IPS-15b (cell line): ENCODE measurements at regions not wholly inside any gene's neighbourhood (a gene's known extent, or its start where the extent isn't known, plus 50 kb on each side); places are given as distances from the start of the nearest gene placed in this dataset.

Experiments used
- H3K27me3 ChIP-seq: one replicate; pipeline ENCODE4 v1.6.1; 2013; ENCODE audit warnings: low read length; ENCODE audit not compliant: control insufficient read depth, insufficient read depth
- H3K36me3 ChIP-seq: one replicate; pipeline ENCODE4 v1.6.1; 2013; ENCODE audit warnings: low read length; ENCODE audit not compliant: control insufficient read depth, insufficient read depth
- H3K4me1 ChIP-seq: one replicate; pipeline ENCODE4 v1.6.1; 2013; ENCODE audit warnings: mild to moderate bottlenecking, low read length; ENCODE audit not compliant: control insufficient read depth, insufficient read depth
- H3K4me3 ChIP-seq: one replicate; pipeline ENCODE4 v1.5.1; 2013; ENCODE audit warnings: low read depth, low read length
- H3K9ac ChIP-seq: one replicate; pipeline ENCODE4 v1.6.1; 2013; ENCODE audit warnings: low read depth, mild to moderate bottlenecking, low read length
- H3K9me3 ChIP-seq: one replicate; pipeline ENCODE4 v1.6.1; 2013; ENCODE audit warnings: mild to moderate bottlenecking, low read length; ENCODE audit not compliant: control insufficient read depth, insufficient read depth

DNA sequence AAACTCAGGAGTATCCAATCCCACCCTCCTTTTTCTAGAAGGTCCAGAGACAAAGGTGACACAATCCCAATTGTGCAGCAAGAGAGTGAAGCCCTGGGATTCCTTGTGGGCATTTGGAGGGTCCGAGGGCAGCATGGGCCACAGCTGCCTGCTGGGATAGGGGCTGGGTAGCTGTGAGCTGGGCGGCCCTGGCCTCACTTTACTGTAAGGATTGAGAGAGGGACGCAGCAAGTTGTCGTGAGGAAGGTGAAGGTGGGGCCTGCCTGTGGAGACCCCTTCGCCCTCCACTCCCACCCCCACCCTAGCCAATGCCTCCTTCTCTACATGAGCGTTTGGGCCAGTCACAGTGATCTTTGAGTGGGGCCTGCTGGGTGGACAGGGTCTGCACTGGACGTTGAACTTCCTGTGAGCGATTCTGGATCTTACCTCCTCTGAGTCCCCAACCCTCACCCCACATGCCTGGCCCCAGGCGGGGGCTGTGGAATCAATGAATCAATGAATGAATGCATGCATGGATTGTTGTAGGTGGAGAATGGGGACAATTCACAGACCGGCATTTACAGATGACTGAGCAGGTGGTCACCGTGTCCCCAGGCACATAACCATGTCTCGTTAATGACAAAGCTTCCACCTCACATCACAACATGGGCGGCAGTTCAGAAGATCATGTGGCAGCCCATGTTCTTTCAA lies 107.2 kb downstream of the INHBB start:
- H3K9me3 ChIP-seq: no peaks in the 10 kb centered on the region
- H3K27me3 ChIP-seq: peaks cover 26% of the 10 kb centered on the region
- no peaks in the 10 kb centered on the region for H3K36me3 ChIP-seq
- H3K4me1 ChIP-seq: no peaks in the 10 kb centered on the region
- H3K9ac ChIP-seq: no peak overlapping the region
- no peak overlapping the region for H3K4me3 ChIP-seq

DNA sequence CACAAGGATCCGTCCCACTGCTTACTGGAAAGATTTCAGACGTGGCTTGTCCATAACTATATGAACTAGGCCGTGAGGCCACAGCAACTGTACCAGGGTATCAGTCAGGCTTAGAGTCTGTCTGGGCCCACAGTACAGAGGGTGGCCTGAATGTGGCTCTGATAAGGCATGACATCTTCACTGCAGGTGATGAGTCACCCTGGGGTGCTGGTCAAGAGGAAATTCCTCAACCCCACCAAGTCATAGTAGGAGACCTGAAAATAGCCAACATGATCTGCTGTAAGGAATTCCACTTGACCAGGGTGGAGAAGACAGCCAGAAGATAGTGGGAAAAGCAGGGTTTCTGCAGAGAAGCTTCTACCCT lies 107.7 kb downstream of the INHBB start:
- peaks cover 26% of the 10 kb centered on the region for H3K27me3 ChIP-seq
- H3K9me3 ChIP-seq: no peaks in the 10 kb centered on the region
- H3K4me3 ChIP-seq: no peak overlapping the region
- H3K4me1 ChIP-seq: no peaks in the 10 kb centered on the region
- H3K9ac ChIP-seq: no peak overlapping the region
- H3K36me3 ChIP-seq: no peaks in the 10 kb centered on the region

DNA sequence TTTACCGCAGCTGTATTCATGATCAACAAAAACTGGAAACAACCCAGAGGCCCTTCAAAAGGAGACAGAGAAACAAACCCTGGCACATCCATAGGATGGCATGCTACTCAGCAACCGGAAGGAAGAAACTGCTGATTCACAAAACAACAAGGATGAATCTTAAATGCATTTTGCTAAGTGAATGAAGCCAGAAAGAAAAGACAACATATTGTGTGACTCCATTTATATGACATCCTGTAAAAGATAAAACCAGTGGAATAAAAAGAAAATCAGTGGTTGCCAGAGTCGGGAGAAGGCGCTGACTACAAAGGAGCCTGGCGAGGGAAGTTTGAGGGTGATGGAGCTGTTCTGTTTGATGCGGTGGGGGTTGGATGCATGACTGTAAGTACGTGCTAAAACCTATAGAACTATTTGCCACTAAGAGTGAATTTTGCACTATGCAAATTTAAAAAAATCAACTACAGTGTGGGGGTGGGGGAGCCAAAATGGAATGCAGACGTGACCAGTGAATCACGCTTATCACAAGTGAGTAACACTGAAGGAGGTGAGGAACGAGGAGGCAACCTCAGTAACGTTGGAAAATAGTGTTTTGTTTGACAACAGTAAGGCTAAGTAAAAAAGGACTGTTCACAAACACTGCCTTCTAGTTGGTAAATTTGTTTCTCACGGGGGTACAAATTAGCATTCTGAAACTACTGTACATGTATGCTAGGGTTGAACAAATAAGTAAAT lies 108.9 kb downstream of the INHBB start:
- Histone ChIP-seq H3K9ac (no peak overlapping the region), H3K4me1 (no peaks in the 10 kb centered on the region), H3K27me3 (peaks cover 30% of the 10 kb centered on the region)

GRCh38 chr2:120455390-120455789 lies 109.5 kb downstream of the INHBB start:
- Histone ChIP-seq H3K4me1 (peaks cover under 1% of the 10 kb centered on the region), H3K36me3 (no peaks in the 10 kb centered on the region), H3K4me3 (no peak overlapping the region), H3K27me3 (peaks cover 35% of the 10 kb centered on the region), H3K9ac (no peak overlapping the region), H3K9me3 (no peaks in the 10 kb centered on the region)

More for the DNA sequence above, 108.9 kb downstream of the INHBB start:
- Histone ChIP-seq H3K4me3 (no peak overlapping the region), H3K9me3 (no peaks in the 10 kb centered on the region), H3K36me3 (no peaks in the 10 kb centered on the region)

DNA sequence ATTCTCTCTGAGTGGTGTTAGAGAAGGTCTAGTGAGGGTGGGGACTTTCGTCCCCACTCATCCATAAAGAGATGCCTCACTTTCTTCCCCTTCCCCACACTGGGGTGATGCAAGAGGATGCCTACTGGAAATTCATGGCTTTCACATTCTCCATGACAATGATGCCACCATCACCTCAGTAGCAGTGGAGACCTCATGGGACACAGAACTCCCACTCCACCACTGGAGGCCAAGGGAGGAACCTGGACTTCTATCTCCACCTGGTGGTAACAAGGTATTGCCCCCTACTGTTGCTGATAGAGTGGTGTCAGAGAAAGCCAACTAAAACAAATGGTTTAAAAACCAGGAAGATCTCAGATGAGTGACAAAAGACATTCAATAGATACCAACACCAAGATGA lies 110.9 kb downstream of the INHBB start:
- no peak overlapping the region for H3K4me3 ChIP-seq
- H3K4me1 ChIP-seq: peaks cover 3% of the 10 kb centered on the region
- no peak overlapping the region for H3K9ac ChIP-seq
- peaks cover 48% of the 10 kb centered on the region for H3K27me3 ChIP-seq
- no peaks in the 10 kb centered on the region for H3K9me3 ChIP-seq
- H3K36me3 ChIP-seq: no peaks in the 10 kb centered on the region

DNA sequence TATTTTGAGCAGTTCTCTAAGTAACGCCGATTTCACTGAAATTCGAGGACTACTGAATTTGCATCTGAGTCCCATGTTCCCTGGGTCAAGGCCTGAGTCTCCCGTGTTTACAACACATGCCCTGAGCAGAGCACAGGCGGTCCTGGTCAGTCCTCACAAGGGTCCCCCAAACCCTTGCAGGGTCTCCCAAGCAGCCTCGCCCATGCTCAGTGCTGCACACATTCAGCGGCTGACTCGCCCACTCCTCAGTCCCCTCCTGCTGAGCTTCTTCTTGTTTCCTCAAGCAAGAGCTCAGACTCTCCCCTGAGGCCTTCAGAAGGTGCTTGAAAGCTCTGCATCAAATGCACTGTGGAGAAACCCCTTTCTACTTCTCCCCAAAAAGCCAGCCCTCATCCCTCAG lies 114.6 kb downstream of the INHBB start:
- H3K27me3 ChIP-seq: peaks cover 60% of the 10 kb centered on the region
- no peaks in the 10 kb centered on the region for H3K9me3 ChIP-seq
- no peak overlapping the region for H3K4me3 ChIP-seq
- H3K9ac ChIP-seq: no peak overlapping the region
- no peaks in the 10 kb centered on the region for H3K36me3 ChIP-seq
- peaks cover 4% of the 10 kb centered on the region for H3K4me1 ChIP-seq

GRCh38 chr2:120461092-120461491 lies 115.2 kb downstream of the INHBB start:
- H3K36me3 ChIP-seq: no peaks in the 10 kb centered on the region
- H3K9ac ChIP-seq: no peak overlapping the region
- peaks cover 7% of the 10 kb centered on the region for H3K4me1 ChIP-seq
- no peaks in the 10 kb centered on the region for H3K9me3 ChIP-seq
- peaks cover 64% of the 10 kb centered on the region for H3K27me3 ChIP-seq
- no peak overlapping the region for H3K4me3 ChIP-seq

DNA sequence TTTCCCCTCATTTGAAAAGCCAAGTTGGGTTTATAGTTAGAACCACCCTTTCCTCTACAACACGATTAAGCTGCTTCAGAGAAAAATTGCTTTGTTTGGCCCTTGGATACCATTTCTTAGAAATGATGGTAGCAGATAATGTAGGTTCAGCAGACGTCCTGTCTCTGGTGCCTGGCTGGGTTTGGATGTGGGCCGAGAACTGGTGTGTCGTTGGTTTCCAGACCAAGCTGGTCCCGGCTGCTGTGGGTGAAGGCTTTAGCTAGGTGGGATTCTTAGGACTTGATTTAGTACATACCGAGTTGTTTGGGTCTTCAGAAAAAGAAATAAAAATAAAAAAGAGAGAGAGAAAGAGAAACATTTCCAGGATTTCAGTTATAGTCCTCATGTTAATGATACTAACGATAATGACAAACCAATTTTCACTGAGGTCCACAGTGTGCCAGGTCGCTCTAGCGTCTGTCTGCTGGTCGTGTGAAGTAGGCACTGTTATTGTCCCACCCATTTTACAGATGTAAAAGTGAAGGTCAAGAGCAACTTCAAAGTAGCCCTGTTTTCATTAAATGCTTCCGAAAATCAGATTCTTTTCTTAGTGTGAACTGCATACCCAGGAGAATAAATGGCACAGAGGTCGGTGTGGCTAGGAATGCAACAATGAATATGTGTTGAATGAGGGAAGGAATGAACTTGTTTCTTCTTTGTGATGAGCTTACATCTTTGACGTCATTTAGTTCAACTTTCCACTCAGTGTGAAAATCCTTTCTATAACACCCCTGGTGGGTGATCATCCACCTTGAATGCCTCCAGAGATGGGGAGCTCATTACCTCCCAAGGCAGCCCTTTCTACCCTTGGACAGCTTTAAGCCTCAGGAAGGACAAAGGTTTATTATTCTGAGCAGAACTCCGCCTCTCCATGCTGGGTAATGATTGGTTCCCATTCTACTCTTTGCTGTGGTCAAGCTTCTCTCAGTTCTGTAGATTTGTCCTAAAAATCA lies 115.9 kb downstream of the INHBB start:
- H3K9me3 ChIP-seq: no peaks in the 10 kb centered on the region
- H3K27me3 ChIP-seq: peaks cover 68% of the 10 kb centered on the region
- H3K9ac ChIP-seq: no peak overlapping the region
- no peak overlapping the region for H3K4me3 ChIP-seq
- H3K4me1 ChIP-seq: peaks cover 10% of the 10 kb centered on the region
- no peaks in the 10 kb centered on the region for H3K36me3 ChIP-seq

DNA sequence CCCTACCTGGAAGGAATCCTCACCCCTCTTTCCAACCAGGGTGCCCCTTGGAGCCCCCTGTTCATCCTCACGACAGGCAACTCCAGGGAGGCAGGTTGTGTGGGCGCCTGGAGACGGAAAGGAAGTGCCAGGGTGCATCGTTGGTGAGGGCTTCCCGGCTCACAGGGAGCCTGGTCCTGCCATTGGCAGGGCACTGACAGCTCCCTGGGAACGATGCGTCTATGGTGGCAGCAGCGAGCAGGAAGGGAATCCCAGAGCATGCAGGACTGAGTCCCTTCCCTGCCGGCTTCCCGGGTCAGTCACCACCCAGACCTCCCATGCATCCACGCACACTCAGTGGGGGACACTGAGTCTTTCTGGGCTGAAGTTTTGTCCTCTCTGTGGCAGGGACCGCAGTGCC lies 117.6 kb downstream of the INHBB start:
- H3K9me3 ChIP-seq: no peaks in the 10 kb centered on the region
- H3K4me1 ChIP-seq: peaks cover 10% of the 10 kb centered on the region
- no peaks in the 10 kb centered on the region for H3K36me3 ChIP-seq
- H3K27me3 ChIP-seq: peaks cover 85% of the 10 kb centered on the region
- H3K4me3 ChIP-seq: no peak overlapping the region
- H3K9ac ChIP-seq: no peak overlapping the region

DNA sequence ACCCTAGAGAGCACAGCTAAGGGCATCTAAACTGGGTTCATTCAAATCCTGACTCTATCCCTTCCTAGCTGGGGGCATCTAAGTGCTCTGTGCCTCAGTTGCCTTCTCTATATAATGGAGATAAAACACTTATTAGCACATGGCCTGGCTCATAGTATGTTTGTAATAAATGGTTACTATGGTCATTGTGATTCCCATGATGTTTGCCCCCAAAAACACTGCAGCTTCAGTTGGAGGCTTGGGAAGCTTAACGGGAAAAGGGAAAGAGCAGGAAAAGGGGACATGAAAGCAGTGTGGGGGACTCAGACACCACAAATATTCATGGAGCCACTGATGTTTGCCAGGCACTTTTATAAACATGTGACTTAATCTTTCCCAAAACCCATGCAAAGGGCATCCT lies 118.1 kb downstream of the INHBB start:
- H3K4me3 ChIP-seq: no peak overlapping the region
- no peaks in the 10 kb centered on the region for H3K9me3 ChIP-seq
- peaks cover 10% of the 10 kb centered on the region for H3K4me1 ChIP-seq
- peaks cover 90% of the 10 kb centered on the region for H3K27me3 ChIP-seq
- no peak overlapping the region for H3K9ac ChIP-seq
- H3K36me3 ChIP-seq: no peaks in the 10 kb centered on the region

DNA sequence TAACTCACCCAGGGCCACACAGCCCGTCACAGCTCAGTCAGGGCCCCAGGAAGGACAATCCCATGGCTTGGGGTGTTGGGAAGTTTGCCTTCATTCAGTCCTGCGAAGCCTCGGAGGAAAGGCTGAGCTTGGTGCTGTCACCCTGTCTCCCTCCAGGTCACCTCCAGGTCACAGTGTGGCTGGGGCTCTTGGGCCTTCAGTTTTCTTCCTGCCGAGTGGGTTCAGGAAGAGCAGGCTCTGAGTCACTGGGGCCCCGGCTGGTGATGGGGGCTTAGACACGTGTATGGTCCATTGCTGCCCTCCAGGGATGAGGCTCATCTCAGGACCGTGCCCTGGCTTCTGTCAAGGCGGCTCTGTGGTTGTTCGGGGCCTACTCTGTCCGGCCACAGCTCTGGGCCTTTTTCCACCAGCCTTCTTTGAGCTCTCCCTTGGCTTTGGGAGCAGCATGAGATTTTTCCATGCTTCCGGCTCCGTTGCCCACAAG lies 118.6 kb downstream of the INHBB start:
- no peaks in the 10 kb centered on the region for H3K36me3 ChIP-seq
- peaks cover 94% of the 10 kb centered on the region for H3K27me3 ChIP-seq
- peaks cover 10% of the 10 kb centered on the region for H3K4me1 ChIP-seq
- H3K4me3 ChIP-seq: peak overlapping the region; percentile 12
- H3K9ac ChIP-seq: no peak overlapping the region
- no peaks in the 10 kb centered on the region for H3K9me3 ChIP-seq
